Eye (tissue), 1 donor: ENCODE measurements at regions not wholly inside any gene's neighbourhood (a gene's known extent, or its start where the extent isn't known, plus 50 kb on each side); places are given as distances from the start of the nearest gene placed in this dataset.
"Not testable (repeated sequence)": the region's sequence is repeated elsewhere in the genome, so short reads cannot be mapped to it uniquely, and the experiment has no call there.

ENCODE experiments used
- DNase-seq: peaks from one replicate; pipeline ENCODE4 v3.0.0-alpha.2; 2015

DNA sequence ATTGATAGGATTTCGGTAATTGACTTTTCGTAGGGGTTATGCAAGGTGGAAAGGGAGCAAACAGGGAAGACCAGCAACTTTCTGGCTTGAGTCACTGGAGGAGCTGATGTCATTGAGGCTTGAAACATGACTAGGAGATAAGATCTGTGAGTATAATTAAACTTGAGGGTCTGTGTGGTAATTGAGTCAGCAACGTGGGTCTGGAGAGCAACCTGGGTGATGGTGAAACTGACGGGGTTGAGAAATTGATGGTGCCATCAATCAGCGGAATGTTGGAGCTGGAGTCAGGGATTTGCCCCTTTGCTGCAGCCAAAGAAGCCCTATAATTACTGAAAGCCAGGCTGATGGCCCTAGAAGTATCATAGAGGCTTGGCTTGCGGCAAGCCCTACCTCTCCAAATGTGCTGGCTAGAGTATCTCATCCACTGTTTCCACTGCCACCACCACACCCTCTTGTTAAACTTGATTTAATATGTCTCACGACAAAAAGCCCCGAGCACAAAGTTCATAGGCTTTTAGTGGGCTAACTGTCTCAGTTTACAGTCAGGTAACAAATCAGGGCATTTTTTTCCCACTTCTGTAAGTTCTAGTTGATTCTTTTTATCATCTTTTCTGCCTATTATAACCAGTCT, 186.9 kb upstream of the ELAC2 start:
- no peak for DNase-seq

DNA sequence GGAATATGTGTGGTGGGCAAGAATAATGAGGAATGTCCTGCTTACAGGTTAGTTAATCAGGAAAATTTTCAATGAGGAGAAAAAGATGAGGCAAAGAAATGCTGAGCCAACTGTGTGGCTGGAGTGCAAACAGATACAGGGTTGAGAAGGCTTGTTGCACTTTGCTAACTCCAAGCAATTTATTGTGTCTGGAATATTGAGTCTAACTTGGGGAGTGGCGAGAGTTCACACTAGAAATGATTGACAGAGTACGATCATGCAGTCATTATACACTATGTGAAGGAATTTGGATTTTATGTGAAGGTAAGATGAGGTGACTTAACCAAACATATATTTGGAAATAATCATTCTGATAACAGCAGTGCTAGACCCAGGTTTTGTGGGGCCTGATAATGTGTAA, 185.0 kb upstream of the ELAC2 start:
- no peak for DNase-seq

DNA sequence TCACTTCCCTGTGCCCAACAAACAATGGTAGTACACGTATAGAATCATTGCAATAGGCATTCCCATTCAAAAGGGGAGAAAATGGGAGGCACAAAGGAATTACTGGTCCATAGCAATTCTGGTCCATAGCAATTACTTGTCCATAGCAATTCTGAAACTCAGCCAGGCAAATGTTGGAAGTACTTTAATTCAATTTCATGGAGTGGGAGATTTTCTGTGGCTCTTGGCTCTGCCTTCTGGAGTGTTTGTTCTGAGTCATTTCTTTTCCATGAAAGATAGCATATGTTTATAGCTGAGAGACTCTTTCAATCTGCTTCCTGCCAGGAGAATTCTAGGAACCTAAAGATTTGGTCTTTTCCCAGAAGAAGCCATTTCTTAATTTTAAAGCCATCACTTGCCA, 182.8 kb upstream of the ELAC2 start:
- no peak for DNase-seq

DNA sequence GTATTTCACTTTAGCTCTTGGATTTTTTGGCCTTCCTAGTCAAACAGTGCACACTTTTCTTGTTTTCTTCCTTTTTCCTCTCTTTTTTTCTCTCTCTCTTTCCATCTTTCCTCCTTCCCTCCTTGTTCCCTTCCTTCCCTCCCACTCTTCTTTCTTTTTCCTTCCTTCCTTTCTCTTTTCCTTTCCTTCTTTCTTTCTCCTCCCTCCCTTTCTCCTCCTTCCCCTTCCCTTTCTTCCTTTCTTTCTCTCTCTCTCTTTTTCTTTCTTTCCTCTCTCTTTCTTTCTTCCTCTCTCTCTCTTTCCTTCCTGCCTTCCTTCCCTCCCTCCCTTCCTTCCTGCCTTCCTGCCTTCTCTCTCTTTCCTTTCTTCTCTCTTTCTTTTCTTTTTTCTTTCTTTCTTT, 181.6 kb upstream of the ELAC2 start:
- DNase-seq: no peak

DNA sequence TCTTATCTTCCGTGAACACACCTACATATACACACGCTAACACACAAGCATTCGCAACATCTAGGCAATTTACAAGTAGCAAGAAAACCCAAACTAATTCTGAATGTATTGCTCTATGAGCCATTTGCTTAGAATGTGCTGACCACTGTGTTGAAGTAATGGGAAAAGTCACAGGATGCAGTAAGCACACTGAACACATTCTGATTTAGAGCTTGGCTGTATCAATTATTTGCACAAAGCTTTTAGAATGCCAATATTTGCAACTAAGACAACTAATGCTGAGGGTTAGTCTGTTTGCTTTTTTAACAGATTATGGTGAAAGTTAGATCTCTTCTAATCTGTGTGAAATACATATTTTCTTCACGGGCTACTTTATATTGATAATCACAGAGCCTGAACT, 179.8 kb upstream of the ELAC2 start:
- no peak for DNase-seq

DNA sequence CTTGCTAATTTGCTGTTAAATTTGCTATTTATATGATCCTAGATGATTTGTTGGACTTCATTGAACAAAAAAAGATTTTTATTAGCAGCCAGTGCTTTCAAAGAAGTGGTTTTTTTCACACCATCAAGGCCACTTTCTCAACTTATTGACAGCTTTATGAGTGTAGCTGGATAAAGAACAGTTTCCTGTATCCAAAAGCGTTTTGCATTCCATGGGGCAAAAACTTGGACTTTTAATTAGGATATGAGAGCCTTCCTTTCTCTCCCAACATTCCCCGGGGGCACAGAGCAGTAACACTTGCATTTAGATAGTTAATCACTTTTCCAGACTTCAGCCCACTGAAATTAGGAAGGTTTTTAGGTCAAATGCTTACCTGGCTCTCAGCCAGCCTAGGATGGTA, 177.1 kb upstream of the ELAC2 start:
- DNase-seq: no peak

- DNase-seq: no peak
Measured at GRCh38 chr17:13182854-13183253, 165.0 kb upstream of the ELAC2 start.

DNA sequence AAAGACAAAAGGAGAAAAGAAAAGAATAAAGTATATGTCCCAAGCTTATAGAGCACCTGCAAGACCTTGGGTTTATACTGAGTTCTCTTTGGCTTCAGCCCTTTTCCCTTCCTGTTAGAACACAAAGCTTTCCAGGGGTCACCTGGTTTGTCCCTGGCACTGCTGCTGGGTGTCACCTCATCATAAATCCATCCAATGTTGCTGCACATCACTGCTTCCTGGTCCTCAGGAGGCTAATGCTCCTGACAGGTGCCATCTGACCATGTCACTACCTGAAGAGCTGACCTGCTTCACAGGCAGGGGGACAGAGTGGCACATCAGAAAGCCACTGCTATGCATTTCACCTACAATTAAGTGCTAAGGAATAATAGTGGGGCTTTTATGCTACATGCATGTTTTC, 164.6 kb upstream of the ELAC2 start:
- DNase-seq: no peak

DNA sequence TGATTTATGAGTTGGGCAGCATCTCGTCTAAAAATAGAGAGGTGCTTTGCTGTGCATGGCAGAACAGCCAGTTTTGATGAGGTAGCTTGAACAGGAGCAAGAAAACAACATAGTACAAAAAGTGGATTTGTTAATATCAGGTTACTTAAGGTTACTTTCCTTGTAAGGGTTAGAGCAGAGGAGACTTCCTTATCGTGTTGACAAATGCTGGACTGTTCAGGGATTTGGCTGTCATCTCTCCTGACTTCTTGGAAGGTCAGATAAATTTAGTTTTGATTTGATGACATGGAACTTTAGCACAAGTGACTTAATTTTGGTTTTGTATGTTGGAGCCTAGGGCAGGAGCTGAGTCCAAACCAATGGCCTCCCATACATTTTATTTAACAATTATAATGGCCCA, 163.9 kb upstream of the ELAC2 start:
- DNase-seq: no peak

DNA sequence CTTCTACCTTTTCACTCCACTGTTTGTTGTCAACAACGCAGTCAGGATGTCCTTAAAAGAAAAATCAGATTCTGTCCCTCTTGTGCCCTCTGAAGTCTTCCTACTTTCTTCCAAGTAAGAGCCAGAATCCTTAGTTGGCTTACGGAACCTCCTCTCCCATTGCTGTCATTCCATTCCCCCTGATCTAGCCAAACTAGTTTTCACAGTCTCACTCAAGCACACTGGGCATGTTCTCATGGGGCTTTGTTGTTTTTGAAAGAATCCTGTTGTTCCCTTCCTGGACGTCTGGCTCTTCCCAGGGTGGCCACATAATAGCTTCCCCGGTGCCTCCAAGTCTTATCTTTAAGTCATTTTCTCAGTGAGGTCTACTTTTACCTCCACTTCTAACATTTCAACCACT, 158.6 kb upstream of the ELAC2 start:
- no peak for DNase-seq

- DNase-seq: no peak
Measured at GRCh38 chr17:13171790-13172189, 154.0 kb upstream of the ELAC2 start.

DNA sequence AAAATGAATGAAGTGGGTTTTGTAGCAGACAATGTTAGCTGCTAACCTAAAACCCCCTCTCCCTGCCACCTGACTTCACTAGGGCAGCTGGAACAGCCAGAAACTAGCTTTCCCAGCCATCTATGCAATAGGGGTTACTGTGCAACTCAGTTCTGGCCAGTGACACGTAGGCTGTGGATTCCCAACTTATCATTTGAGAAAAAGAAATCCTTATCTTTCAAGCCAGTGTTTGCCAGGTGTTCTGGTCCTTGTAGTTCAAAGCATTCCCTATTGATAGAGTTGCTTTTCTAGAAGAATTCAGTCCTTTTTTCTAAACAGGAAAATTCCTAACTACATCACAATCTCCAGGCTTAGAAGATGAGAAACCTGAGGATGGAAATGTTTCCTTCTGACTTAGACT, 144.5 kb upstream of the ELAC2 start:
- no peak for DNase-seq

GRCh38 chr17:13160790-13161189, 143.0 kb upstream of the ELAC2 start:
- DNase-seq: no peak

DNA sequence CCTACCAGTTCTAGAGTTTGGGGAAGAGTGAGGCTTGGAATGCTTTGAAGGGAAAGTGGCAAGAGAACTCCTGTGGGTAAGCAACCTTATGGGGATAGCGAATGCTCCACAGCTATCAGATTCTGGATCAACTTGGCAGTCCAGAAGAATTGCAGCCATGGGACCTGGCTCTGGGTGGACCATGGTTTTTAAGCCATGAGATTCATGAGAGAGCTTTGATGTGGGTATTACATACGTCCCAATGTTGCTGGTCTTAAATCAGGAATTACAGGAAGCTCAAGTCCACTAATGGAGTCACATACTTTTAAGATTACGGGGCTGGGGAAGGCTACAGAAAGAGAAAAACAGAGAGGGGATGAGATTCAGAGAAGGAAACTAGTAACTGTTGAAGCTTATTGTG, 142.5 kb upstream of the ELAC2 start:
- DNase-seq: no peak

DNA sequence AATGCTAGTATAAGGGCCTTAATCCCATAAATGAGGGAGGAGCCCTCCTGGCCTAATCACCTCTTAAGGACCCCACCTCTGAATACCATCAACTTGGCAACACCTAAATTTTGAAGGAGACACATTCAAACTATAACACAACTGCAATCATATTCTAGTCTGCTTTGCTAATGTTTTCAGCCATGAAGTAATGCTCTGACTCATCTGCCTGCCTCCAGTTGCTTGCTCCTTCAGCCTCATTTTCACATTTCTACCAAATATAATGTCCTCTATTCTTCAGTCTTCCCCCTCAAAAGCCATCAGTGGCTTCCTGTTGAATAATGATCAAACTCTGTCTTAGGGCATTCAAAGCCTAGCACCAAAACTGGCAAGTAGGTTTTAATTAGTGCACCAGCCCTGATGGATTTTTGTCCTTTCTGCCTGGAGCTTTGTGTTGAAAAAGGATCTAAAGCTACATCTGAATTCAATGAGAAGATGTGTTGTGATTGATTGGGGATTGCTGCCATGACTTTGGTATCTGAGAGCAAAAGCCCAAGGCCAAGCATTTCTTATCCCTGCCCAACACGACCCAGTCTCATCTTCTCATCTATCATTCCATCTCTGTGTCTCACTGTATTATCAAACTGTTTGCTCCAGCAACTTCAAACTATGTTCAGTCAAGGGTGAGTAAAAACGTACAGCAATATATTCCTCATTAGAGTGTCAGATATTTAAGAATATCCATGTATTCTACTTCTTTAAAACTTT, 140.8 kb upstream of the ELAC2 start:
- no peak for DNase-seq

GRCh38 chr17:13157656-13158055, 139.8 kb upstream of the ELAC2 start:
- DNase-seq: no peak

DNA sequence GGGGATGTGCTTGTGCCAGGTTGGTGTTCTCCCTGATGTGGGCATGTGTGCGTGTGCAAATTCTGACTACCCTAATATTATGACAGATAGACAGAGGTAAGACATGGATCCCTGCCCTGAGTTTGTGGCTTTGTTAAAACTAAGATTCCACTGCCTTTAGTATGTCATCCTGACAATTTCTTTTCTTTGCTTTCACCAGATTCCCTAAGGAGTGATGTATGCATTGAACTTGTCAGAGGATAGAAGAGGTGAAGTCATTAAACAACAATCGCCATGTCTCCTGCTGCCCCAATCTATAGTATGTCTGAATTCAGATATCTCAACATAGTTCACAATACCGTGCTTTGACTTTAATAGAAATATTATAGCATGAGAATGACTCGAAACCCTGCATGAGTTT, 137.1 kb upstream of the ELAC2 start:
- DNase-seq: no peak

DNA sequence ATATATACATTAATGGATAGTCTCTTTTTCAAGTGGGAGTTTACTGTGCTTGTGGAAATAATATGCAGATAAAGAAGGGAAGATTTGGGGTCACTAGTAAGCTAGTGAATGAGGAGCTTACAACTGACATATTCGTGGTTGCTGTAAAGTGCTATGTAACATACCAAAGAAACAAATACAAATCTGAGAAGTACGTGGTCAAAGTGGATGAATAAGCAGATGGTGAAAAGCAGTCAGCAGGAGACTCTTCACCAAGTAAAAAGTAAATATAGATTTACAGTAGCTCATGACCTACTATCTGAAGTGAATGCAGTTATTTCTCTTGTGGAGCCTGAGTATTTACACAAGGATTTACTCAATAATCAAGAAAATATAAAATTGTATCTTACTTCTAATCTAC, 136.6 kb upstream of the ELAC2 start:
- no peak for DNase-seq

- no peak for DNase-seq
Measured at GRCh38 chr17:13153036-13153435, 135.2 kb upstream of the ELAC2 start.

DNA sequence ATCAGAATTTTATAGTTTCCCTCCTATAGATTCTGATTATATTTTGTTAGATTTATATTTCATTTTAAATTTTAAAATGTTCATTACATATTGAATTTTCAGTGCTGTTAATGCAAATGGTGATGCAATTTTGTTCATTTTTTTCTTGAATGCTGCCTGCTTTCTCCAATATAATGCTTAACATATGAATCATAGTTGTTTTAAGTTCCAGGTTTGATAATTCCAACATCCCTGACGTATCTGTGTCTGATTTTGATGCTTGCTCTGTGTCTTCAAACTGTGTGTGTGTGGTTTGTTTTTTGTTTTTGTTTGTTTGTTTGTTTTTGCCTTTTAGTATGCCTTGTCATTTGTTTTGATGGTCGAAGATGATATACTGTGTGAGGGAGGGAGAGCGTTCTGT, 134.7 kb upstream of the ELAC2 start:
- no peak for DNase-seq

DNA sequence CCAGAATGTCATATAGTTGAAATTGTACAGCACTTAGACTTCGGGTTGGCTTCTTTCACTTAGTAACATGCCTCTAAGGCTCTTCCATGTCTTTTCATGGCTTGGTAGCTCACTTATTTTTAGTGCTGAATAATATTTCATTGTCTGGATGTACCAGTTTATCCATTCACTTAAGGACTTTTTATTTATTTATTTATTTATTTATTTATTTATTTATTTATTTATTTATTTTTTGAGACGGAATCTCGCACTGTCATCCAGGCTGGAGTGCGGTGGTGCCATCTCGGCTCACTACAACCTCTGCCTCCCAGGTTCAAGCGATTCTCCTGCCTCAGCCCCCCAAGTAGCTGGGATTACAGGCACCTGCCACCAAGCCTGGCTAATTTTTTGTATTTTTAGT, 132.9 kb upstream of the ELAC2 start:
- not testable (repeated sequence) for DNase-seq

- DNase-seq: no peak
Measured at GRCh38 chr17:13143001-13143400, 125.2 kb upstream of the ELAC2 start.

DNA sequence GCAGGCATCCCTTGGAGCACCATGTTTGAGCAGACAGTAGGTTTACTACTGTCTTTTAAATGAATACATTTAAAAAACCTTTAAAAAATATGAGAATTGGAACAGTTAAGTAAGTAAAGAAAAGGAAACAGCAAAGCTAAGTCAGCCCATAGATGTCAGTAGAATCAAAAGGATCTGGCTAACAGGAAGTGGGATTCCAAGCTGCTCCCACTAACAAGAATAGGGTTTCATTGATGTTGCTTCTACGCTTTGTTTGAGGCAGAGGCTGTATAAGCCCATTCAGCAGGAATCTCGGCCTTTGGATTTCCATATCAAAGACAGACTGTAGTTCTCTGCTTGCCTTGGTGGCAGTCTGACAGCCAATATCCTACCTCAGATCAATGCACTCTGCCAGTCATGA, 122.9 kb upstream of the ELAC2 start:
- no peak for DNase-seq

DNA sequence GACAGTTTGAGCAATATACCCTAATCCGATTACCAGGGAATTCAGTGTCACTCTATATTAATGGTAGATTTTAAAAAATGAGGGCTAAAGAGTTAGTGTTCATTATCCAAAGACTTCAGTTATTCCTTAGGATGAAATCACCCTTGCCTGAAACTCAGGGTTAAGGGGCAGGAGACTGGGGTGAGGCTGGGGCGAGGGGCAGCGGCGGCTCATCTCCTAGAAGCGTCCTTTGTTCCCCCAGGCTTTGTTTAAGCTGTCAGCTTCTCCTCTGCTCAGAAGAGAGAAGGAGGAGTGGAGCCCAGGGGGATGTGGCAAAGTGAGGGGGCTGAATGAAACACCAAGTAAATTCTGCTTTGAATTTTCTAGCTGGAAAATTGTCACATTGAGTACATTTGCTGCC, 117.7 kb upstream of the ELAC2 start:
- DNase-seq: peak; percentile 85

DNA sequence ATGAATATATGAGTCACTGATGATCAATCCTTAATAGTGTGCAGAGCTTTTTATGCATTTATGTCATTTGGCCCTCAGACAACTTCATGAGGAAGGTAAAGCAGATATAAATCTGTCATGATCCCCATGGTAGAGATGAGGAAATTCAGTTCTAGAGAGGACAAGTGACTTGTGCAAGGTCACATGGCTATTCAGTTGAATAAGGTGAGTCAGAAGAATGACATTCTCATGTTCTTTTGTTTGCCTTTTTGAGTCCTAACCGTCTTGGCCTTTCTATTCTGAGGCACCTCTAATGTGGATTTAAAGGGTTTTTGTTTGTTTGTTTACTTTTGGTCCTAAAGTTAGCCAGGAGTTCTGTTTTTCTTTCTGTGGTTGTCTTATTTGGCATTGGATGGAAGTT, 116.2 kb upstream of the ELAC2 start:
- DNase-seq: no peak
